Endothelial cell of umbilical vein (primary cell): ENCODE measurements at regions not wholly inside any gene's neighbourhood (a gene's known extent, or its start where the extent isn't known, plus 50 kb on each side); places are given as distances from the start of the nearest gene placed in this dataset.

ENCODE experiments used
- BruUV-seq: library from RNA; stranded (reverse); fragments of 400-500 nt; replicated peaks from 2 replicates; lab custom pipeline; 2021; lab: Mats Ljungman, UMichigan
- CTCF ChIA-PET: fragments of 300-600, 350-600 bp; sonication (Branson Sonifier 250); formaldehyde crosslinking; loops from one replicate; lab custom pipeline; 2021; ENCODE audit warnings: antibody characterized with exemption, inconsistent platforms; lab: Charles Lee
- POLR2A ChIA-PET: fragments of 300-600, 350-600 bp; sonication (Branson Sonifier 250); formaldehyde crosslinking; loops from one replicate; lab custom pipeline; 2021; ENCODE audit warnings: antibody characterized with exemption, inconsistent platforms; lab: Charles Lee
- DNase-seq: peaks from one replicate; pipeline ENCODE4 v3.0.0-alpha.2; 2011; ENCODE audit warnings: low read depth, low spot score
- FAIRE-seq: peaks from 2 replicates; lab custom pipeline; 2011; peaks lifted over from hg19 to GRCh38; lab: Jason Lieb, UNC
- H2AFZ ChIP-seq: 2 replicates; pipeline ENCODE4 v1.6.0; 2012; ENCODE audit warnings: low read depth, low read length, control low read depth, inconsistent platforms
- H3K27ac ChIP-seq: 2 replicates; pipeline ENCODE4 v1.5.1; 2011; ENCODE audit warnings: low read depth, mild to moderate bottlenecking, control low read depth, low read length, moderate library complexity; ENCODE audit not compliant: insufficient read depth
- H3K27me3 ChIP-seq, 2 experiments: 2 replicates each; pipeline versions ENCODE4 v1.6.0 to v1.6.1; 2011; ENCODE audit warnings: low read length in 2 of 2, mixed read lengths in 1 of 2; ENCODE audit not compliant: control insufficient read depth in 2 of 2, insufficient read depth in 2 of 2
- H3K36me3 ChIP-seq, 2 experiments: 2 replicates in 1 of 2; 3 replicates in 1 of 2; pipeline ENCODE4 v1.5.1; 2011; ENCODE audit warnings: low read length in 2 of 2, mild to moderate bottlenecking in 1 of 2, moderate library complexity in 1 of 2; ENCODE audit not compliant: control insufficient read depth in 2 of 2, insufficient read depth in 2 of 2; ENCODE audit errors: extremely low read depth in 1 of 2
- H3K4me1 ChIP-seq: 3 replicates; pipeline ENCODE4 v1.5.1; 2011; ENCODE audit warnings: mild to moderate bottlenecking, low read length; ENCODE audit not compliant: control insufficient read depth, insufficient read depth; ENCODE audit errors: extremely low read depth
- H3K4me2 ChIP-seq: 2 replicates; pipeline ENCODE4 v1.6.1; 2011; ENCODE audit warnings: low read length, control low read depth, mixed read lengths; ENCODE audit not compliant: insufficient read depth
- H3K4me3 ChIP-seq, 3 experiments: fragments of 200-600 bp in 1 of 3; sonication (generic), shearing (Covaris generic) in 1 of 3; replicated peaks in 1 of 3; 2 replicates each; pipeline ENCODE4 v1.5.1; 2011 to 2016; ENCODE audit warnings: control low read depth in 3 of 3, low read length in 3 of 3, mild to moderate bottlenecking in 2 of 3, inconsistent platforms in 1 of 3, low read depth in 1 of 3, moderate library complexity in 1 of 3; ENCODE audit not compliant: insufficient read depth in 1 of 3
- H3K79me2 ChIP-seq: 2 replicates; pipeline ENCODE4 v1.6.0; 2012; ENCODE audit warnings: low read length, inconsistent platforms; ENCODE audit not compliant: control insufficient read depth, insufficient read depth
- H3K9ac ChIP-seq: replicated peaks from 2 replicates; pipeline ENCODE3; 2011; ENCODE audit warnings: low read length, control low read depth; ENCODE audit not compliant: insufficient read depth; ENCODE audit errors: extremely low read depth
- H3K9me1 ChIP-seq: replicated peaks from 3 replicates; pipeline ENCODE4 v1.6.0; 2011; ENCODE audit warnings: mild to moderate bottlenecking, low read length; ENCODE audit not compliant: control insufficient read depth, insufficient read depth; ENCODE audit errors: extremely low read depth
- H3K9me3 ChIP-seq: replicated peaks from 2 replicates; pipeline ENCODE4 v1.5.1; 2012; ENCODE audit warnings: low read length, inconsistent platforms; ENCODE audit not compliant: control insufficient read depth, insufficient read depth
- H4K20me1 ChIP-seq: replicated peaks from 2 replicates; pipeline ENCODE3; 2011; ENCODE audit warnings: mild to moderate bottlenecking, low read length; ENCODE audit not compliant: control insufficient read depth, insufficient read depth; ENCODE audit errors: extremely low read depth
- EZH2 ChIP-seq: IDR thresholded peaks from 2 replicates; pipeline ENCODE4 v1.6.1; 2012; ENCODE audit warnings: borderline replicate concordance, low read depth, mild to moderate bottlenecking, moderate library complexity, low read length, inconsistent platforms; ENCODE audit not compliant: severe bottlenecking
- FOS ChIP-seq: IDR thresholded peaks from 2 replicates; pipeline ENCODE4 v1.6.1; 2011; ENCODE audit warnings: mild to moderate bottlenecking, low read length, moderate library complexity, borderline replicate concordance; ENCODE audit not compliant: insufficient read depth
- GATA2 ChIP-seq: IDR thresholded peaks from 2 replicates; pipeline ENCODE4 v1.7.0; 2011; ENCODE audit warnings: low read depth, mild to moderate bottlenecking, moderate library complexity, mixed read lengths, low read length; ENCODE audit not compliant: insufficient read length, insufficient read depth
- JUN ChIP-seq: IDR thresholded peaks from 2 replicates; pipeline ENCODE4 v1.6.1; 2011; ENCODE audit warnings: borderline replicate concordance, low read depth; ENCODE audit not compliant: insufficient read length, insufficient read depth
- MYC ChIP-seq: IDR thresholded peaks from one replicate; pipeline ENCODE4 v1.6.1; 2011; ENCODE audit warnings: mild to moderate bottlenecking, low read depth, low read length
- POLR2AphosphoS5 ChIP-seq: IDR thresholded peaks from 2 replicates; pipeline ENCODE4 v1.6.1; 2012; ENCODE audit warnings: low read depth, mild to moderate bottlenecking, control low read depth, low read length, moderate library complexity; ENCODE audit not compliant: insufficient read depth
- dilution Hi-C: fragments of 300-500 bp; cut with MboI; formaldehyde crosslinking; loops from one replicate; pipeline ENCODE4 v1.15.0; 2019; ENCODE audit warnings: low sequenced_read_pairs; ENCODE audit not compliant: extremely low pct_ligation_motif_present
- intact Hi-C: fragments of 100-400 bp; cut with micrococcal nuclease; formaldehyde crosslinking; loops from one replicate; pipeline ENCODE4 v1.10.0; 2022
- TF ChIP-seq, protein P1 (sequence below): IDR thresholded peaks from 2 replicates; pipeline ENCODE4 v1.6.1; 2011; ENCODE audit not compliant: insufficient read depth, insufficient read length
- TF ChIP-seq, protein P2 (sequence below), 2 donors: IDR thresholded peaks; 1 replicate in 1 of 2; 2 replicates in 1 of 2; pipeline ENCODE4 v1.5.1; 2011; ENCODE audit warnings: low read length in 2 of 2, mild to moderate bottlenecking in 2 of 2, moderate library complexity in 2 of 2, control low read depth in 1 of 2, inconsistent platforms in 1 of 2, low read depth in 1 of 2; ENCODE audit not compliant: insufficient read depth in 1 of 2; ENCODE audit errors: extremely low read depth in 1 of 2

DNA sequence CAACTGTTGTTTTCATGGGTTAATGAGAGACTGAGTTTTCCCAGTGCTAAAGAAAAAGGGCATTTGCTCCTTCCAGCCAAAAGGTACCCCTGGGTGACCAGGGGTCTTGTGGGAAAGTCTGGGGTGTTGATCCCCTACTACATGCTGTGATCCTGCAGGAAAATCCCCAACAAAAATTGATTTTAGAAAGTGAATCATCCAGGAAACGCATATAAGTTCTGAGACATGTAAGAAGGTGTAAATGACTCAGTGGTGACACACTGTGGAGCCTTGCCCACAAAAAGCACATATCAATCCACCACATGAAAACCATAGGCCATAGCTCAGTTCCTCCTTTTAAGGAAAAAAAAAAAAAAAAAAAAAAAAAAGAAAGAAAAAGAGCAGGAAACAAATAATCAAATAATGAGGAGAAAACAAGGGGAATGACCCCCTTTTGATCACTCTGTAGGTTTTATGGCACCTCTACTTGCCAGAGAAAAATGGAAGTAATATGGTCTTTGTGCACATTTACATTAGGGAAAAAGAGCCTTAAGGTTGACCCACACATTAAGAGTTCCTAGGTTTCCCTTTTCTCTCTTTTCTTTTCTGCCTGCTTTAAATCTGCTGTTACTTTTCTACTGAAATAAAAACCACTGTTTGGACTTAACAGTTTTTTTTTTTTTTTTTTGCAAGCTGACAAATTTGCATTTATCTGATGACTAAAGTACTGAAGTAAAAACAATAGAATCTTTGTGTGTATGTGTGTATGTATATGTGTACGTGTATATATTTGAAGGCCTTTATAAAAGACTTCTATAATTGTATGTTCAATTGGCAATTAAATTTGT is 386.0 kb downstream of the KIF20B start:
- intact Hi-C loops, result no loop called here
- DNase-seq (no peak), FAIRE-seq (peak; percentile 4)
- dilution Hi-C loops, result no loop called here
- no peaks in the 10 kb centered on the region for H4K20me1 ChIP-seq
- no peaks in the 10 kb centered on the region for H3K9me3 ChIP-seq
- H3K27me3 ChIP-seq, result no peaks in the 10 kb centered on the region
- ChIA-PET CTCF (interaction anchor here (0.6 kb wide), 6 partner anchors 9 to 1542 kb away, joined by 3 to 4 read pairs (median 3); no protein-coding TSS in a partner anchor), POLR2A (no interaction called here)
- no peak overlapping the region for H3K4me3 ChIP-seq
- H2AFZ ChIP-seq, result no peak overlapping the region
- no peaks in the 10 kb centered on the region for H3K4me1 ChIP-seq
- no peaks in the 10 kb centered on the region for H3K36me3 ChIP-seq
- TF ChIP-seq POLR2AphosphoS5 (no peak), JUN (no peak), GATA2 (no peak), FOS (peak; percentile 77), MYC (no peak), EZH2 (no peak)
- TF ChIP-seq, protein P1, sequence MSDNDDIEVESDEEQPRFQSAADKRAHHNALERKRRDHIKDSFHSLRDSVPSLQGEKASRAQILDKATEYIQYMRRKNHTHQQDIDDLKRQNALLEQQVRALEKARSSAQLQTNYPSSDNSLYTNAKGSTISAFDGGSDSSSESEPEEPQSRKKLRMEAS, result no peak
- TF ChIP-seq, protein P2, sequence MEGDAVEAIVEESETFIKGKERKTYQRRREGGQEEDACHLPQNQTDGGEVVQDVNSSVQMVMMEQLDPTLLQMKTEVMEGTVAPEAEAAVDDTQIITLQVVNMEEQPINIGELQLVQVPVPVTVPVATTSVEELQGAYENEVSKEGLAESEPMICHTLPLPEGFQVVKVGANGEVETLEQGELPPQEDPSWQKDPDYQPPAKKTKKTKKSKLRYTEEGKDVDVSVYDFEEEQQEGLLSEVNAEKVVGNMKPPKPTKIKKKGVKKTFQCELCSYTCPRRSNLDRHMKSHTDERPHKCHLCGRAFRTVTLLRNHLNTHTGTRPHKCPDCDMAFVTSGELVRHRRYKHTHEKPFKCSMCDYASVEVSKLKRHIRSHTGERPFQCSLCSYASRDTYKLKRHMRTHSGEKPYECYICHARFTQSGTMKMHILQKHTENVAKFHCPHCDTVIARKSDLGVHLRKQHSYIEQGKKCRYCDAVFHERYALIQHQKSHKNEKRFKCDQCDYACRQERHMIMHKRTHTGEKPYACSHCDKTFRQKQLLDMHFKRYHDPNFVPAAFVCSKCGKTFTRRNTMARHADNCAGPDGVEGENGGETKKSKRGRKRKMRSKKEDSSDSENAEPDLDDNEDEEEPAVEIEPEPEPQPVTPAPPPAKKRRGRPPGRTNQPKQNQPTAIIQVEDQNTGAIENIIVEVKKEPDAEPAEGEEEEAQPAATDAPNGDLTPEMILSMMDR (IDR thresholded peaks at IDR 0.05; ENCODE audit: extremely low read depth in 1 of 2, insufficient read depth in 1 of 2, low read depth in 1 of 2, low read length in 2 of 2), result no peak
- no peaks in the 10 kb centered on the region for H3K9me1 ChIP-seq
- BruUV-seq, result no TSS peak
- H3K9ac ChIP-seq, result no peak overlapping the region
- no peak overlapping the region for H3K4me2 ChIP-seq
- H3K79me2 ChIP-seq, result no peaks in the 10 kb centered on the region
- no peak overlapping the region for H3K27ac ChIP-seq
